Breast epithelium (tissue), 4 donors: ENCODE measurements at regions not wholly inside any gene's neighbourhood (a gene's known extent, or its start where the extent isn't known, plus 50 kb on each side); places are given as distances from the start of the nearest gene placed in this dataset.

Experiments
- DNase-seq, 2 donors: peaks; one replicate each; pipeline ENCODE4 v3.0.0-alpha.2; 2019; ENCODE audit warnings: low spot score in 2 of 2
- H3K27ac ChIP-seq, 2 donors: fragments of 200-600 bp; sonication (generic) in 1 of 2; one replicate each; pipeline ENCODE4 v1.5.1; 2016 to 2019; ENCODE audit warnings: mild to moderate bottlenecking in 1 of 2
- H3K27me3 ChIP-seq, 2 donors: fragments of 200-600 bp; sonication (generic) in 1 of 2; one replicate each; pipeline versions ENCODE4 v1.5.1 to v1.6.0; 2017 to 2019; ENCODE audit warnings: control low read depth in 1 of 2, mild to moderate bottlenecking in 1 of 2
- H3K36me3 ChIP-seq: fragments of 200-600 bp; one replicate; pipeline ENCODE4 v1.5.1; 2019
- H3K4me1 ChIP-seq, 2 donors: fragments of 200-600 bp; sonication (generic); one replicate each; pipeline ENCODE4 v1.5.1; 2016 to 2019; ENCODE audit warnings: control low read depth in 1 of 2
- H3K4me3 ChIP-seq, 3 donors: fragments of 200-600 bp; sonication (generic); 1 replicate in 2 of 3; 2 replicates in 1 of 3; pipeline ENCODE4 v1.5.1; 2016 to 2019; ENCODE audit warnings: mild to moderate bottlenecking in 3 of 3, moderate library complexity in 2 of 3
- H3K9me3 ChIP-seq, 2 donors: fragments of 200-600 bp; sonication (generic) in 1 of 2; one replicate each; pipeline ENCODE4 v1.5.1; 2016 to 2019; ENCODE audit warnings: control low read depth in 1 of 2
- POLR2A ChIP-seq: fragments of 450-650 bp; IDR thresholded peaks from one replicate; pipeline ENCODE4 v1.6.1; 2016; ENCODE audit warnings: antibody characterized with exemption, mild to moderate bottlenecking, moderate library complexity
- POLR2AphosphoS5 ChIP-seq, 3 donors: sonication (generic); formaldehyde crosslinking; IDR thresholded peaks; one replicate each; pipeline ENCODE4 v1.6.1; 2017; ENCODE audit warnings: antibody characterized with exemption in 3 of 3
- intact Hi-C: fragments of 100-400 bp; cut with DNase I; formaldehyde crosslinking; loops from one replicate; pipeline ENCODE4 v1.15.1; 2023; ENCODE audit warnings: low total_unique reads
- TF ChIP-seq, protein P1 (sequence below), 3 donors: fragments of 450-650 bp; IDR thresholded peaks; one replicate each; pipeline ENCODE4 v1.5.1; 2016 to 2017; ENCODE audit warnings: antibody characterized with exemption in 3 of 3, mild to moderate bottlenecking in 3 of 3, moderate library complexity in 3 of 3

DNA sequence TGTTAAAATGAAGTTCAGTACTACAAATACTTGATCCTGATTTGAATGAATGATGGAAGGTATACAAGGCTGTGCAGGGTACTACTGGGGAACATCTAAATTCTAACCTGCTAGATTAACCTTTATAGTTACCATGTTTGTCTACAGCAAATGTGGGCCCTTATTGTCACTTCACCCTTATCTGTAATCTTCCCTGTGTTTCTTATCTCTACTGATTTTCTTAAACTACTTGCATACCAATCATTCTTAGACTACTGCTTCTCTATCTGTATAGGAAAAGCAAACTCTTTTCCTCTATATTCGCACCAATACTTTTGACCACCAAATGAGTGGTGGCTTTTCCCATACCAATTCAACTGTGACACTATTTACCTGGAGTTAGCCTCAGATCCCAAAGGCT lies 210.7 kb downstream of the HINT1 start:
- intact Hi-C loops, result no loop called here
- no peak for DNase-seq
- H3K9me3 ChIP-seq, result no peaks in the 10 kb centered on the region
- no peak overlapping the region for H3K4me3 ChIP-seq
- no peak overlapping the region for H3K27ac ChIP-seq
- no peaks in the 10 kb centered on the region for H3K36me3 ChIP-seq
- no peaks in the 10 kb centered on the region for H3K4me1 ChIP-seq
- no peaks in the 10 kb centered on the region for H3K27me3 ChIP-seq
- TF ChIP-seq POLR2A, result no peak
- TF ChIP-seq, protein P1, sequence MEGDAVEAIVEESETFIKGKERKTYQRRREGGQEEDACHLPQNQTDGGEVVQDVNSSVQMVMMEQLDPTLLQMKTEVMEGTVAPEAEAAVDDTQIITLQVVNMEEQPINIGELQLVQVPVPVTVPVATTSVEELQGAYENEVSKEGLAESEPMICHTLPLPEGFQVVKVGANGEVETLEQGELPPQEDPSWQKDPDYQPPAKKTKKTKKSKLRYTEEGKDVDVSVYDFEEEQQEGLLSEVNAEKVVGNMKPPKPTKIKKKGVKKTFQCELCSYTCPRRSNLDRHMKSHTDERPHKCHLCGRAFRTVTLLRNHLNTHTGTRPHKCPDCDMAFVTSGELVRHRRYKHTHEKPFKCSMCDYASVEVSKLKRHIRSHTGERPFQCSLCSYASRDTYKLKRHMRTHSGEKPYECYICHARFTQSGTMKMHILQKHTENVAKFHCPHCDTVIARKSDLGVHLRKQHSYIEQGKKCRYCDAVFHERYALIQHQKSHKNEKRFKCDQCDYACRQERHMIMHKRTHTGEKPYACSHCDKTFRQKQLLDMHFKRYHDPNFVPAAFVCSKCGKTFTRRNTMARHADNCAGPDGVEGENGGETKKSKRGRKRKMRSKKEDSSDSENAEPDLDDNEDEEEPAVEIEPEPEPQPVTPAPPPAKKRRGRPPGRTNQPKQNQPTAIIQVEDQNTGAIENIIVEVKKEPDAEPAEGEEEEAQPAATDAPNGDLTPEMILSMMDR (IDR thresholded peaks at IDR 0.05), result no peak
- TF ChIP-seq POLR2AphosphoS5 (IDR thresholded peaks at IDR 0.05), result no peak

DNA sequence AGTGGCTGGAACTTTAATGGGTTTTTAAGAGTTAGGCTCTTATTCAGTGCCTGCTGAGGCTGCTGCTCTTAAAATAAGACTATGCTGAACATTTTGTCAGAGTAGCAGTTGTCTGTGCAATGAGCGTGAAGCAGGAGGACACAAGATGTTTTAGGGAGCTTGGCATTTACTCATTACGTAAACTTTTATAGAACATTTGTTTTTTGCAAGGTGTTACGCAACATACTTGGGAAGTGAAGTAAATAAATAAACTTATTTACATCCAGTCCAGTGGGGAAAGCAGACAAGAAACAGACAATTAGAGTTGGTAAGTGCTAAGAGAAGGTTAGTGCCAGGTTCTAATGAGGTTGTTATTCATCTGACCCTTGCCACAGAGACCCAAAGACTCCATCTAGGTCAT lies 226.0 kb downstream of the HINT1 start:
- no peaks in the 10 kb centered on the region for H3K36me3 ChIP-seq
- TF ChIP-seq POLR2AphosphoS5 (IDR thresholded peaks at IDR 0.05), result no peak
- TF ChIP-seq, protein P1 (IDR thresholded peaks at IDR 0.05), result no peak
- TF ChIP-seq POLR2A, result no peak
- no peaks in the 10 kb centered on the region for H3K27me3 ChIP-seq
- H3K9me3 ChIP-seq, result no peaks in the 10 kb centered on the region
- intact Hi-C loops, result no loop called here
- H3K27ac ChIP-seq, result no peak overlapping the region
- H3K4me1 ChIP-seq, result no peaks in the 10 kb centered on the region
- no peak overlapping the region for H3K4me3 ChIP-seq
- DNase-seq, result no peak

DNA sequence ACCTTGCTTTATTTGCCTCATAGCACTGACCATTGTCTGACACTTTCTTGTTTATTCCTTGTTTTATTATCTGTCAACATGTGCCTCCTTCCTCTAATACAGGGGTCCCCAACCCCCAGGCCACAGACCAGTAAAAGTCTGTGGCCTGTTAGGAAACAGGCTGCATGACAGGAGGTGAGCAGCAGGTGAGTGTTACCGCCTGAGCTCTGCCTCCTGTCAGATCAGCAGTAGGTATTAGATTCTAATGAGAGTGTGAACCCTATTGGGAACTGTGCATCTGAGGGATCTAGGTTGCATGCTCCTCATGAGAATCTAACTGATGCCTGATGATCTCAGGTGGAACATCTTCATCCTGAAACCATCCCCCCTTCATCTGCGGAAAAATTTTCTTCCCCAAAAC lies 228.0 kb downstream of the HINT1 start:
- Histone ChIP-seq H3K27me3 (no peaks in the 10 kb centered on the region), H3K4me1 (no peaks in the 10 kb centered on the region), H3K9me3 (no peaks in the 10 kb centered on the region), H3K36me3 (no peaks in the 10 kb centered on the region), H3K4me3 (no peak overlapping the region), H3K27ac (no peak overlapping the region)
- TF ChIP-seq POLR2A (no peak), POLR2AphosphoS5 (IDR thresholded peaks at IDR 0.05) (no peak)
- TF ChIP-seq, protein P1 (IDR thresholded peaks at IDR 0.05), result no peak
- DNase-seq, result no peak
- intact Hi-C loops, result no loop called here

DNA sequence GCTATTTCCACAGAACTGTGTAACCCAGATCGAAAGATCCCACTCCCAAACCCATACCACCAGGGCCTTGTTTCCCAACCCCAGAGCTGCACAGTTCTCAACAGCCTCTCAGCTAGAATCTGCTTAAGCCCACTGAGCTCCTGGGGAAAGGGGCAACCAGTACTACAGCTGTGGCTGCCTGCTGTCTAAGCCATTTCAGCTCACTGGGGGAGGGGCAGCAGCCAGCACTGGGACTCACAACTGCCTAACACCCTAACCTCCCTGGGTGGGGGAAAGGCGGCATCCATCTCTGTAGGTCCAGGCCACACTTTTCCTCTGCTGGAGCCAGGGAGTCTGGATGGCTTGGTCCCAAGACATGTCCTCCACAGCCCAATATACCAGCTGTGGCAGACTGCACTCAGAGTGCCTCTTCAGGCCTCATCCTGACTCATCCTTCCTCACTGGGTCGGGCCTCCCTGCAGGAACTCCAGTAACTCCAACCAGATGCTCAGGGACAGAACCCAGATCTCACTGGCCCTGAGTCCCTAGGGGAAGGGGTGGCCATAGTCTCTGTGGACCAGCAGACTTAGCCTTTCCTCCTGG lies 241.4 kb downstream of the HINT1 start:
- no peak overlapping the region for H3K4me3 ChIP-seq
- no peak overlapping the region for H3K27ac ChIP-seq
- no peaks in the 10 kb centered on the region for H3K9me3 ChIP-seq
- TF ChIP-seq, protein P1 (IDR thresholded peaks at IDR 0.05), result no peak
- TF ChIP-seq POLR2A (no peak), POLR2AphosphoS5 (IDR thresholded peaks at IDR 0.05) (no peak)
- no peaks in the 10 kb centered on the region for H3K36me3 ChIP-seq
- intact Hi-C loops, result no loop called here
- H3K4me1 ChIP-seq, result no peaks in the 10 kb centered on the region
- DNase-seq, result no peak
- no peaks in the 10 kb centered on the region for H3K27me3 ChIP-seq

- Histone ChIP-seq H3K4me1 (no peaks in the 10 kb centered on the region), H3K4me3 (no peak overlapping the region), H3K36me3 (no peaks in the 10 kb centered on the region), H3K27me3 (no peaks in the 10 kb centered on the region), H3K27ac (no peak overlapping the region), H3K9me3 (peaks cover 0 to 14% of the 10 kb centered on the region in 2 donors)
- intact Hi-C loops, result no loop called here
- TF ChIP-seq POLR2A, result no peak
- TF ChIP-seq, protein P1 (IDR thresholded peaks at IDR 0.05), result no peak
- no peak for TF ChIP-seq POLR2AphosphoS5 (IDR thresholded peaks at IDR 0.05)
- DNase-seq, result no peak
Measured at GRCh38 chr5:130912088-130912487, 253.0 kb downstream of the HINT1 start.
